B cell (primary cell): ENCODE measurements at regions not wholly inside any gene's neighbourhood (a gene's known extent, or its start where the extent isn't known, plus 50 kb on each side); places are given as distances from the start of the nearest gene placed in this dataset.
A peak's percentile ranks its signal among the peaks of the same experiment; 100 is the strongest.

Source experiments
- ATAC-seq: fragments of 200-7000 bp; cut with Tn5 transposase; one replicate; pipeline ENCODE4 v1.10.0; 2021; ENCODE audit warnings: low read depth, mild to moderate bottlenecking, moderate number of reproducible peaks, moderate library complexity
- CTCF ChIA-PET: fragments of 350-600 bp; sonication (Branson Sonifier 250); formaldehyde crosslinking; loops from one replicate; lab custom pipeline; 2021; ENCODE audit warnings: antibody characterized with exemption, inconsistent platforms; lab: Charles Lee
- POLR2A ChIA-PET: fragments of 350-600 bp; sonication (Branson Sonifier 250); formaldehyde crosslinking; loops from one replicate; lab custom pipeline; 2021; ENCODE audit warnings: antibody characterized with exemption; lab: Charles Lee
- DNase-seq: peaks from one replicate; pipeline ENCODE4 v3.0.0; 2013
- H2AFZ ChIP-seq: 2 replicates; pipeline ENCODE4 v1.6.1; 2012; ENCODE audit warnings: mild to moderate bottlenecking, low read depth, low read length; ENCODE audit not compliant: insufficient read depth, poor library complexity, severe bottlenecking
- H3K27ac ChIP-seq, 2 donors: 1 replicate in 1 of 2; 2 replicates in 1 of 2; pipeline ENCODE4 v1.5.1; 2012 to 2013; ENCODE audit warnings: low read length in 2 of 2, mild to moderate bottlenecking in 2 of 2, moderate library complexity in 1 of 2
- H3K27me3 ChIP-seq, 4 experiments: fragments of 200-600 bp in 1 of 4; sonication (generic) in 1 of 4; replicated peaks in 1 of 4; 1 replicate in 2 of 4; 2 replicates in 2 of 4; pipeline versions ENCODE4 v1.6.1 to v1.7.0; 2013 to 2016; ENCODE audit warnings: low read length in 3 of 4, mild to moderate bottlenecking in 2 of 4, mixed read lengths in 1 of 4, moderate library complexity in 1 of 4; ENCODE audit not compliant: insufficient read depth in 4 of 4, control insufficient read depth in 3 of 4; ENCODE audit errors: control extremely low read depth in 1 of 4
- H3K36me3 ChIP-seq, 2 experiments: replicated peaks in 1 of 2; 1 replicate in 1 of 2; 2 replicates in 1 of 2; pipeline versions ENCODE4 v1.6.1 to v1.7.1; 2013; ENCODE audit warnings: low read length in 1 of 2; ENCODE audit not compliant: insufficient read depth in 2 of 2, control insufficient read depth in 1 of 2; ENCODE audit errors: control extremely low read depth in 1 of 2, extremely low read depth in 1 of 2
- H3K4me1 ChIP-seq, 2 donors: fragments of 200-600 bp in 1 of 2; sonication (generic) in 1 of 2; 1 replicate in 1 of 2; 2 replicates in 1 of 2; pipeline versions ENCODE4 v1.5.1 to v1.6.1; 2013 to 2017; ENCODE audit warnings: low read length in 2 of 2; ENCODE audit not compliant: control insufficient read depth in 2 of 2, insufficient read depth in 2 of 2
- H3K4me2 ChIP-seq: replicated peaks from 2 replicates; pipeline ENCODE3; 2012; ENCODE audit warnings: mild to moderate bottlenecking, low read depth, low read length; ENCODE audit not compliant: poor library complexity, severe bottlenecking
- H3K4me3 ChIP-seq, 5 experiments: fragments of 200-600 bp in 1 of 5; sonication (generic) in 1 of 5; 1 replicate in 3 of 5; 2 replicates in 2 of 5; pipeline versions ENCODE4 v1.5.1 to v1.7.0; 2011 to 2016; ENCODE audit warnings: low read length in 4 of 5, mild to moderate bottlenecking in 4 of 5, low read depth in 2 of 5, control low read depth in 1 of 5, moderate library complexity in 1 of 5; ENCODE audit not compliant: insufficient read depth in 1 of 5; ENCODE audit errors: control extremely low read depth in 1 of 5, extremely low read depth in 1 of 5
- H3K79me2 ChIP-seq: fragments of 200-600 bp; sonication (generic); one replicate; pipeline ENCODE4 v1.6.0; 2016; ENCODE audit warnings: low read length; ENCODE audit not compliant: control insufficient read depth, insufficient read depth
- H3K9ac ChIP-seq: fragments of 200-600 bp; sonication (generic); 2 replicates; pipeline ENCODE4 v1.6.1; 2017; ENCODE audit warnings: mild to moderate bottlenecking, low read length, moderate library complexity
- H3K9me3 ChIP-seq, 3 donors: one replicate each; pipeline versions ENCODE4 v1.6.1 to v1.7.1; 2013; ENCODE audit warnings: low read length in 2 of 3; ENCODE audit not compliant: control insufficient read depth in 2 of 3, insufficient read depth in 1 of 3; ENCODE audit errors: control extremely low read depth in 1 of 3
- H4K20me1 ChIP-seq: 2 replicates; pipeline ENCODE4 v1.6.0; 2012; ENCODE audit warnings: mild to moderate bottlenecking, low read length; ENCODE audit not compliant: insufficient read depth, control insufficient read depth, poor library complexity, severe bottlenecking
- H3K27ac Mint-ChIP-seq: one replicate; pipeline ENCODE4 v1.8.0; 2021; ENCODE audit warnings: mixed read lengths
- H3K27me3 Mint-ChIP-seq: one replicate; pipeline ENCODE4 v1.8.0; 2021; ENCODE audit warnings: mixed read lengths
- H3K4me1 Mint-ChIP-seq: one replicate; pipeline ENCODE4 v1.8.0; 2021; ENCODE audit warnings: mixed read lengths
- H3K4me3 Mint-ChIP-seq: one replicate; pipeline ENCODE4 v1.8.0; 2021; ENCODE audit warnings: mixed read lengths
- H3K9me3 Mint-ChIP-seq: one replicate; pipeline ENCODE4 v1.8.0; 2022; ENCODE audit warnings: mixed read lengths; ENCODE audit not compliant: insufficient read depth
- CTCF ChIP-seq: fragments of 200-600 bp; IDR thresholded peaks from one replicate; pipeline ENCODE4 v1.8.0; 2022; ENCODE audit warnings: antibody characterized with exemption, mild to moderate bottlenecking
- EZH2 ChIP-seq: IDR thresholded peaks from 2 replicates; pipeline ENCODE4 v1.6.1; 2012; ENCODE audit warnings: borderline replicate concordance, low read depth, mild to moderate bottlenecking, moderate library complexity, low read length; ENCODE audit not compliant: insufficient read depth, poor library complexity, severe bottlenecking
- WGBS: methylation state at CpG from one replicate; pipeline ENCODE4 v1.1.5; 2013; ENCODE audit warnings: missing lambda C conversion rate; ENCODE audit not compliant: insufficient coverage; 5-methylcytosine and 5-hydroxymethylcytosine counted together
- intact Hi-C: fragments of 100-400 bp; cut with micrococcal nuclease; formaldehyde crosslinking; loops from one replicate; pipeline ENCODE4 v1.10.0; 2022

- peak overlapping the region; percentile 6 for H3K4me2 ChIP-seq
- ATAC-seq (peak; percentile 47), DNase-seq (peak; percentile 48)
- H3K79me2 ChIP-seq, result no peaks in the 10 kb centered on the region
- ChIA-PET CTCF (interaction anchor here (1.6 to 2.6 kb wide), 3 partner anchors 10 to 216 kb away, joined by 6 to 9 read pairs (median 7); no protein-coding TSS in a partner anchor), POLR2A (no interaction called here)
- no peaks in the 10 kb centered on the region for H3K27me3 ChIP-seq
- no CpG with 5 or more reads among the region's 2 CpGs for WGBS
- H4K20me1 ChIP-seq, result no peaks in the 10 kb centered on the region
- H3K4me1 ChIP-seq, result peaks cover 7 to 9% of the 10 kb centered on the region in 2 donors
- no peak overlapping the region for H3K27ac Mint-ChIP-seq
- intact Hi-C loops, result loop anchor here (1.0 to 5.0 kb wide), 2 partner anchors 36 to 217 kb away; no protein-coding TSS in a partner anchor
- H3K4me3 ChIP-seq, result no peak overlapping the region
- H3K9me3 Mint-ChIP-seq, result no peaks in the 10 kb centered on the region
- peaks cover 17% of the 10 kb centered on the region for H3K4me1 Mint-ChIP-seq
- no peaks in the 10 kb centered on the region for H3K9me3 ChIP-seq
- TF ChIP-seq CTCF, result peak; percentile 26
- TF ChIP-seq EZH2, result no peak
- no peak overlapping the region for H3K4me3 Mint-ChIP-seq
- peak overlapping the region; percentile 5 for H2AFZ ChIP-seq
- H3K36me3 ChIP-seq, result no peaks in the 10 kb centered on the region
- no peak overlapping the region for H3K9ac ChIP-seq
- H3K27ac ChIP-seq, result no peak overlapping the region
- no peaks in the 10 kb centered on the region for H3K27me3 Mint-ChIP-seq
Observed at GRCh38 chr2:39513641-39514094, 76.6 kb upstream of the MAP4K3 start.

GRCh38 chr2:39514825-39515224 lies 77.7 kb upstream of the MAP4K3 start:
- H3K36me3 ChIP-seq, result no peaks in the 10 kb centered on the region
- H3K4me2 ChIP-seq, result no peak overlapping the region
- H2AFZ ChIP-seq, result no peak overlapping the region
- Mint-ChIP-seq H3K27me3 (no peaks in the 10 kb centered on the region), H3K27ac (no peak overlapping the region), H3K4me3 (no peak overlapping the region), H3K4me1 (peaks cover 17% of the 10 kb centered on the region), H3K9me3 (no peaks in the 10 kb centered on the region)
- H3K9ac ChIP-seq, result no peak overlapping the region
- H3K4me3 ChIP-seq, result no peak overlapping the region
- no peaks in the 10 kb centered on the region for H3K79me2 ChIP-seq
- no peak for TF ChIP-seq EZH2
- no peak for TF ChIP-seq CTCF
- H3K4me1 ChIP-seq, result peaks cover 7 to 9% of the 10 kb centered on the region in 2 donors
- DNase-seq, result no peak
- H4K20me1 ChIP-seq, result no peaks in the 10 kb centered on the region
- ChIA-PET POLR2A (no interaction called here), CTCF (interaction anchor here (1.6 kb wide), 1 partner anchor 215 kb away, joined by 6 read pairs; no protein-coding TSS in a partner anchor)
- no peaks in the 10 kb centered on the region for H3K9me3 ChIP-seq
- H3K27ac ChIP-seq, result no peak overlapping the region
- no peak for ATAC-seq
- 98% methylated on average over 4 of the region's 5 CpGs for WGBS
- H3K27me3 ChIP-seq, result no peaks in the 10 kb centered on the region
- intact Hi-C loops, result loop anchor here (5.0 kb wide), 1 partner anchor 38 kb away; no protein-coding TSS in a partner anchor
